ENCODE measurements at regions not wholly inside any gene's neighbourhood (a gene's known extent, or its start where the extent isn't known, plus 50 kb on each side); places are given as distances from the start of the nearest gene placed in this dataset.

GRCh38 chr19:28509079-28509895 is 703.7 kb downstream of the UQCRFS1 start:
- DNase-seq (ENCODE audit: low read depth in 2 of 2): no peak

- no peak for DNase-seq (ENCODE audit: low read depth in 2 of 2)
Observed at GRCh38 chr19:28508666-28509065, 704.3 kb downstream of the UQCRFS1 start.

- no peak for DNase-seq (ENCODE audit: low read depth in 2 of 2)
Observed at GRCh38 chr19:28505933-28506332, 707.0 kb downstream of the UQCRFS1 start.

- DNase-seq (ENCODE audit: low read depth in 2 of 2): no peak
Observed at GRCh38 chr19:28505134-28505533, 707.8 kb downstream of the UQCRFS1 start.

GRCh38 chr19:28504727-28505126 is 708.2 kb downstream of the UQCRFS1 start:
- no peak for DNase-seq (ENCODE audit: low read depth in 2 of 2)

DNA sequence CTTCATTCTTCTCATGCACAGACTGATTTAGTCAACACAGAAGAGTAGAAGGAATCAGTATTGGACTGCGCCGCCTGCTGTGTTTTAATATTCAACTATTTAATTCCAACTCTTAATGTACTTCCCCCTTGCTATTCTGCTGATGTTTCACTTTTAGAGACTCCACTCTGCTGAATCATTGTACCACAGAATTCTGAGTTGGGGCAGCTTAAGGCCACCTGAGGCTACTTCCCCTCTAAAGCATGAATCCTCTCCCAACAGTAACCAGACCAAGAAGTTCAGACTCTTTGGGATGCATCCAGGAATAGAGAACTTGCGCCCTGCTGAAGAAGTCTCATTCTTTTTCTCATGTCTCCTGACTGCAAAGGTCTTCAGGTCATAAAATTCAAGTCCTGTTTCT is 708.8 kb downstream of the UQCRFS1 start:
- DNase-seq (ENCODE audit: low read depth in 2 of 2): no peak

DNA sequence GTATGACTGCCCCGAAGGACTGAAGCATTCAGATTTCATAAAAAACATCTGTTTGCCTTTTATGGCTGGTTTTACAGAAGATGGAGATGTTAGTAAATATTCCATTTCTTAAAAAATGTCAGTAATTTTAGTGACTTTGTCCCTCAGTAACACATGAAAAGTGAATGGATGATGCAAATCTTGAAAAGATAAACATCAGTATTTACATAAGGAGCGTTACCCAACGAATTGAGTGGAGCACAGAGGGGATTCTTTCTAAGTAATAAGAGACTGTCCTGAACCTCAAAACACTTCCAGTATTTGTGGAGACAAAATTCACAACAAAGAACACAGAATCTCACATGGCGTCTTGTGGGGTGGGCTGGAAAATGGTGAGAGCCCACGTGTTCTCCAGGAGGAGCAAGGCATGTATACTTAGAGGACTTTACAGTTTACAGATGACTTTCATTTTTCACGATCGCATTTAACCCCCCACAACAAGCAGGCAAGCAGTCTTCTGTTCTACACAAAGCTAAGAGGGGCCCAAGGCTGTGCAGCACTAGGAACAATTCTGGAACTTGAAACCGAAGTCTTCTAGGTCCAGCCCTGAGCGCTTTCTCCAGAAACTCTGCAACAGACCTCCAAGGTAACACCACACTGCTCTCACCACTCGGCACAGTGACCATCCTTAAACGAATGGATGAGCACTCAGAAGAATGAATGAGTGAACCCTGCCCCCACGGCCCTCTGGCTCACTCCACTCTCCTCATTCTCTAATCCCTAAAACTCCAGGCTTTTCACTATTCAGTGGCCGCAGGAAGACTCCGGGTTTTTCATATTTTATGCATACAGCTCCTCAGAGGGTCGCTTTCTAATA is 709.8 kb downstream of the UQCRFS1 start:
- DNase-seq (ENCODE audit: low read depth in 2 of 2): no peak

GRCh38 chr19:28501976-28502375 is 711.0 kb downstream of the UQCRFS1 start:
- no peak for DNase-seq (ENCODE audit: low read depth in 2 of 2)

GRCh38 chr19:28500982-28501630 is 711.8 kb downstream of the UQCRFS1 start:
- DNase-seq (ENCODE audit: low read depth in 2 of 2): no peak

GRCh38 chr19:28500296-28500695 is 712.7 kb downstream of the UQCRFS1 start:
- no peak for DNase-seq (ENCODE audit: low read depth in 2 of 2)

- no peak for DNase-seq (ENCODE audit: low read depth in 2 of 2)
Observed at GRCh38 chr19:28498404-28498976, 714.5 kb downstream of the UQCRFS1 start.

- DNase-seq (ENCODE audit: low read depth in 2 of 2): no peak
Observed at GRCh38 chr19:28497887-28498286, 715.1 kb downstream of the UQCRFS1 start.

GRCh38 chr19:28497137-28497536 is 715.8 kb downstream of the UQCRFS1 start:
- DNase-seq (ENCODE audit: low read depth in 2 of 2): no peak

DNA sequence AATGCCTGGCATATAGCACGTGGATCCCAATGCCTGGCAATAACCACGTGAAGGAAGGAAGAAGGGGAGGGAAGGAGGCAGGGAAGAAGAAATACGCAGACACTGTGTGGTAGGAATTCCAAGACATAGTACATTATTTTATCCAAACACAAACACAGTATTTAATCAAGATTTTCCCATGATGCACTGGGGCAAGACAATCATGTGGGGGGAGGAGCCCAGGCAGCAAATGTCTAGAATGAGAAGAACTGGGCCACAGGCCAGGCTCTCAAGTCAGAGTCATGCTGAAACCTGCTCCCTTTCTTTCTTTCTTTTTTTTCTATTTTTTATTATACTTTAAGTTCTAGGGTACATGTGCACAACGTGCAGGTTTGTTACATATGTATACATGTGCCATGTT is 717.9 kb downstream of the UQCRFS1 start:
- no peak for DNase-seq (ENCODE audit: low read depth in 2 of 2)

GRCh38 chr19:28494461-28494860 is 718.5 kb downstream of the UQCRFS1 start:
- no peak for DNase-seq (ENCODE audit: low read depth in 2 of 2)

DNA sequence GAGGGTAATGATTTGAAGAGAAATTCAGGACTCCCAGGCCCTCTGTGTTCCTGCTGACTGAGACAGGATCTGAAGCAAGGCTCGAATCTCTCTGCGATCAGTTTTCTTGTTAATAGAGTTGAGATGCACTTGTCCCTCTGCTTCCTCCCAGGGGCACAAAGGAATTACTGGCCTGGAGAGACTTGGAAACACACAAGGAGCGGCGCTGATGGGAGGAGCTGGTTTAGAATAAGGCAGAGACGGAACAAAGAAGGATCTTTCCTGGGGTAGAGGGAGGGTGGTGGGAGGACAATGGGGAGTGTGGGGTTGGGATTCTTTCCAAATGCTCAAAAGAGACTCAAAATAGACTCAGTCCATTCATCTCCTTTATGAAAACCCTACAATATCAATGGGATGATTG is 719.1 kb downstream of the UQCRFS1 start:
- no peak for DNase-seq (ENCODE audit: low read depth in 2 of 2)

DNA sequence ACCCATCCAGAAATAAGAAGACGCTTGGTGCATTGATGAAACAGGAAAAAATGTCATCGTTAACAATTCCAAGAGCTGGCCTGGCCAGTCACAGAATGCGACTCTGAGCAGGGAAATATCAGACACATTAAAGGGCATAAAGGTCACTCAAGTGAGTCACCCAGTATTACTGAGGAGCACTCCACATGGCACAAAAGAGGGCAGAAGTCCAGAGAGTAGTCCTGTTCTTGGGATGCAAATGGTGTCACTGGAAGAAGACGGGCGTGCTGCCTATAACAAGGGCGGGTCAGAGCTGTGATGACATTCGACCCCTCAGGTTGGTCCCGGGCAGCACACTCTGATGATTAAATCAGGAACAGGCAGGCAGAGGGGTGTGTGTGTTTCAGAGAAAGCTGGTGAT is 720.3 kb downstream of the UQCRFS1 start:
- no peak for DNase-seq (ENCODE audit: low read depth in 2 of 2)

- no peak for DNase-seq (ENCODE audit: low read depth in 2 of 2)
Observed at GRCh38 chr19:28492201-28492600, 720.8 kb downstream of the UQCRFS1 start.

GRCh38 chr19:28489776-28490175 is 723.2 kb downstream of the UQCRFS1 start:
- DNase-seq (ENCODE audit: low read depth in 2 of 2): no peak

GRCh38 chr19:28489126-28489660 is 723.8 kb downstream of the UQCRFS1 start:
- no peak for DNase-seq (ENCODE audit: low read depth in 2 of 2)

DNA sequence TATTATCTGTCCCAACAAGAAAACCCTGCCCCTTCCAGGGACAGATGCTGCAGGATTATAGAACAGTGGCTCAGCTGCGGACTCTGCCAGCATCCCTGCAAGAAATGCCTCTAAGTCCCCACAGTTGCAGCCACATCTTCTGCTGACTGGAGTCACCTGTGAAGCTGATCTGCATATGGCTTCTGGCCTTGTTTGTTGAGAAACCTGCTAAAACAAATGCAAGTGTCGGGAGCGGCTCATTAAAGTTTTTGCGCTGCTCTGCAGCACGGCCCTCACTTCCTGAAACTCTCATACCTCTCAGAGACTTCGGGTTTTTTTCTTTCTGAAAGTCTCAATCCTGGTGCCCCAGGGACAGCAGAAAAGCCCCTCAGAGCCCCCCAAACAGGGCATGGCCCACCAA is 725.0 kb downstream of the UQCRFS1 start:
- DNase-seq (ENCODE audit: low read depth in 2 of 2): no peak

GRCh38 chr19:28486926-28487325 is 726.0 kb downstream of the UQCRFS1 start:
- no peak for DNase-seq (ENCODE audit: low read depth in 2 of 2)

All from stimulated activated CD4-positive, alpha-beta T cell treated with anti-CD3 and anti-CD28 coated beads, Interleukin-1b, Interleukin-23, amount 100 ng/mL, for 4 hours (primary cell).